BLaER1 (cell line): ENCODE measurements at regions not wholly inside any gene's neighbourhood (a gene's known extent, or its start where the extent isn't known, plus 50 kb on each side); places are given as distances from the start of the nearest gene placed in this dataset.
"Not testable (repeated sequence)": the region's sequence is repeated elsewhere in the genome, so short reads cannot be mapped to it uniquely, and the experiment has no call there.

Experiments used
- H3K27ac ChIP-seq: shearing (Covaris generic); formaldehyde crosslinking; 2 replicates; pipeline ENCODE4 v1.8.1; 2022
- H3K27me3 ChIP-seq: shearing (Covaris generic); formaldehyde crosslinking; 2 replicates; pipeline ENCODE4 v1.8.1; 2022
- H3K36me3 ChIP-seq: shearing (Covaris generic); formaldehyde crosslinking; 2 replicates; pipeline ENCODE4 v1.8.1; 2022
- H3K4me1 ChIP-seq: shearing (Covaris generic); formaldehyde crosslinking; 2 replicates; pipeline ENCODE4 v1.8.1; 2022
- H3K4me2 ChIP-seq: shearing (Covaris generic); formaldehyde crosslinking; 2 replicates; pipeline ENCODE4 v1.8.1; 2022
- H3K4me3 ChIP-seq: shearing (Covaris generic); formaldehyde crosslinking; 2 replicates; pipeline ENCODE4 v1.8.1; 2022
- H3K9ac ChIP-seq: shearing (Covaris generic); formaldehyde crosslinking; 2 replicates; pipeline ENCODE4 v1.8.1; 2022
- H3K9me3 ChIP-seq: shearing (Covaris generic); formaldehyde crosslinking; 2 replicates; pipeline ENCODE4 v1.8.1; 2022
- H4K20me1 ChIP-seq: shearing (Covaris generic); formaldehyde crosslinking; 2 replicates; pipeline ENCODE4 v1.8.1; 2022
- Cebpa-rat ChIP-seq: shearing (Covaris generic); IDR thresholded peaks from 2 replicates; pipeline ENCODE4 v1.8.1; 2022

- H3K27me3 ChIP-seq: no peaks in the 10 kb centered on the region
- TF ChIP-seq Cebpa-rat: no peak
- H3K4me1 ChIP-seq: peaks cover 58% of the 10 kb centered on the region
- H3K9me3 ChIP-seq: peaks cover 25% of the 10 kb centered on the region
- H3K36me3 ChIP-seq: no peaks in the 10 kb centered on the region
- no peak overlapping the region for H3K4me2 ChIP-seq
- H3K27ac ChIP-seq: no peak overlapping the region
- no peak overlapping the region for H3K4me3 ChIP-seq
- H3K9ac ChIP-seq: no peak overlapping the region
- H4K20me1 ChIP-seq: no peaks in the 10 kb centered on the region
Observed at GRCh38 chr21:15208786-15209185, 144.0 kb upstream of the NRIP1 start.

DNA sequence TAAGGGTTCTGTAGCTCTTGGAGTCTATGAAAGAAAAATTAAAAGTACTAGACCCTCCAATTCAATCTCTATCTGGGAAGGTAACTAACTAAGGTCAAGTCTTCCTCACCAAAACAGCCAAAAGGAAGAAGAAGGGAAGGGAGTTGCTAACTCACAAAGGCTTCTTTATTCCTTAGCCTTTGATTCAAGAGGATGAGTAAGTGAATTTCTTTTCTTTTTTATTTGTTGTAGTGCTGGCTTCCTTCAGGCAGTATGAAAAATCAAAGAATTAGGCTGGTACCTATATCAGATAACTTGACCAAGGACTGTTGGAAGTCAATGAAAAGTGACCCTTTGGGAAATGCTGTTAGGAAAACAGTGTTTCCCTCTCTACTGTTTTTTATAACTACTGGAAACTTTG, 144.4 kb upstream of the NRIP1 start:
- TF ChIP-seq Cebpa-rat: no peak
- Histone ChIP-seq H3K4me2 (peak overlapping the region; percentile 74; the same call in 1 of the 2 replicates), H3K4me3 (no peak overlapping the region), H4K20me1 (no peaks in the 10 kb centered on the region), H3K27me3 (no peaks in the 10 kb centered on the region), H3K9me3 (peaks cover 25% of the 10 kb centered on the region), H3K36me3 (no peaks in the 10 kb centered on the region), H3K9ac (no peak overlapping the region), H3K27ac (no peak overlapping the region), H3K4me1 (peaks cover 60% of the 10 kb centered on the region)

- Histone ChIP-seq H3K27me3 (no peaks in the 10 kb centered on the region), H3K27ac (peak overlapping the region; percentile 80), H3K9me3 (peaks cover 25% of the 10 kb centered on the region), H3K36me3 (no peaks in the 10 kb centered on the region), H3K4me3 (no peak overlapping the region), H3K4me2 (peak overlapping the region; percentile 74), H3K4me1 (peaks cover 62% of the 10 kb centered on the region), H4K20me1 (no peaks in the 10 kb centered on the region), H3K9ac (no peak overlapping the region)
- no peak for TF ChIP-seq Cebpa-rat
Observed at GRCh38 chr21:15210235-15210678, 145.5 kb upstream of the NRIP1 start.

DNA sequence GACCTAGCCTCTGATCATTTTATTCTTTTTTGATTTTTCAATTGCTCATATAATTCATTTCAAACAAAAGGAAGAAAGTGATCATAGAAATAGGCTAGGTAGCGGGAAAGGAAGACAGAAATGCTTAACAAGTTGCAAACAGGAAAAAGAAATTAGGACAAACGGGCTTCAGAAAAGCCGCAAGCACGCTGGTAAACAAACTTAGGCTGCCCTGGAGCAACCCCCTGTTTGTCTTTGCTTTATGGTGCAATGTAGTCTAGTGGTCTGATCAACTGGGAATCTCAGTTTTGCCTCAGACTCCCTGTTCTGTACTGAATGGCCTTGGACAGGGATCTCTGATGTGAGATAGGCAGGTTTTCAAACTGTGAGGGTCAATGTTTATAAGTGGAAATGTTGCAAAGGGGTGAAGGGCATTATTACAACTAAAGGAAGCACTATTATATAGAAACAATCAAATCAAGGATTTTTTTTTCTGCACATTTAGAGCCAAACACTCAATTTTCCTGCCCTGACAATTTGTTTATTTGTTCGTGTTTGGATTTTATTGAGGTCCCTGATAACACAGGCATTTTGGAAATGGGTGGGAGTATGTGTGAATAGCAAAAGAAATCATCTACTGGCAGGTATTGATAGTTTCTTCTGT, 146.8 kb upstream of the NRIP1 start:
- Histone ChIP-seq H3K27me3 (no peaks in the 10 kb centered on the region), H4K20me1 (no peaks in the 10 kb centered on the region), H3K9me3 (peaks cover 25% of the 10 kb centered on the region), H3K4me1 (peaks cover 62% of the 10 kb centered on the region), H3K27ac (peak overlapping the region; percentile 80), H3K36me3 (no peaks in the 10 kb centered on the region), H3K4me2 (peak overlapping the region; percentile 74), H3K4me3 (peak overlapping the region; percentile 23; the same call in 1 of the 2 replicates), H3K9ac (peak overlapping the region; percentile 63)
- TF ChIP-seq Cebpa-rat: no peak

DNA sequence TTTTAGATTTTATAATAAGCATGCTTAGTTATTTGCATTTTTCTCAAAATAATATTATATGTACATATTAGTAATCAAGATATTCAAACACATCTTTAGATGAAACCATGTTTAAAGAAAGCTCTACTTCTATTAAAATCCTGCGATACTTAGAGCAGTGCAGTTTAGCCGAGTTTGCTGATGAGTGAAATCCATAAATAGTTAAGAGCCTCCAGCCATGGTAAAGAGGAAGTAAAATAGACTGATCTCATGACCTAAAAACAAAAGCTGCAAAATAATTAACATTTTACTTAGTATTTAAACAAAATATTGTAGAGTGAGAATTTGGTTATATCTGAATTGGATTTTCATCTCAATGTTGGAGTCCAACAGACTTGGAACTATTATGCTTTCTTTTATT, 147.4 kb upstream of the NRIP1 start:
- H3K4me2 ChIP-seq: peak overlapping the region; percentile 74
- H3K4me1 ChIP-seq: peaks cover 62% of the 10 kb centered on the region
- H4K20me1 ChIP-seq: no peaks in the 10 kb centered on the region
- H3K27ac ChIP-seq: peak overlapping the region; percentile 80
- H3K9ac ChIP-seq: no peak overlapping the region
- H3K27me3 ChIP-seq: no peaks in the 10 kb centered on the region
- H3K36me3 ChIP-seq: no peaks in the 10 kb centered on the region
- peaks cover 21% of the 10 kb centered on the region for H3K9me3 ChIP-seq
- no peak for TF ChIP-seq Cebpa-rat
- H3K4me3 ChIP-seq: peak overlapping the region; percentile 23; the same call in 1 of the 2 replicates

GRCh38 chr21:15218476-15218875, 153.7 kb upstream of the NRIP1 start:
- H3K27ac ChIP-seq, H3K9me3 ChIP-seq, H3K27me3 ChIP-seq, H3K4me3 ChIP-seq, H3K36me3 ChIP-seq, H3K4me2 ChIP-seq, H3K9ac ChIP-seq, H4K20me1 ChIP-seq: not testable (repeated sequence)
- peaks cover 35% of the 10 kb centered on the region for H3K4me1 ChIP-seq

DNA sequence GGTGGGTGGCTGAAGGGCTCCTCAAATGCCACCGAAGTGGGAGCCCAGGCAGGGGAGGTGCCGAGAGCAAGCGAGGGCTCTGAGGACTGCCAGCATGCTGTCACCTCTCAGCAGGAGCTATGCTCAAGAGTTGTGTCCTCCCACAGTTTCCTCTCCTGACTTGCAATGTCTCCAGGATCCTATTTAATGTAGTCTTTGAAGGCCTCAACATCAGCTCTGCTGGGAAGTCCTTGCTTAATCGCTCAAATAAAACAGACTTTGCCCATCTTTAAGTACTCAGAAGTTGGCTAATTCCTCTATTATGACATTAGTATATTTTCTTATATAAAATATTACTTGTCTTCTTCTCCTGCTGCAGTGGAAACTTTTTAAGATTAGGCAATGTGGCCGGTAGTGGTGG, 154.2 kb upstream of the NRIP1 start:
- H3K27ac ChIP-seq: no peak overlapping the region
- H3K4me1 ChIP-seq: peaks cover 30% of the 10 kb centered on the region
- H3K27me3 ChIP-seq: no peaks in the 10 kb centered on the region
- TF ChIP-seq Cebpa-rat: no peak
- no peaks in the 10 kb centered on the region for H3K9me3 ChIP-seq
- H3K4me3 ChIP-seq: no peak overlapping the region
- H4K20me1 ChIP-seq: no peaks in the 10 kb centered on the region
- no peak overlapping the region for H3K9ac ChIP-seq
- no peaks in the 10 kb centered on the region for H3K36me3 ChIP-seq
- no peak overlapping the region for H3K4me2 ChIP-seq

- H3K27me3 ChIP-seq: no peaks in the 10 kb centered on the region
- peak overlapping the region; percentile 52 for H3K4me2 ChIP-seq
- no peak overlapping the region for H3K4me3 ChIP-seq
- peak overlapping the region; percentile 7; the same call in 1 of the 2 replicates for H3K27ac ChIP-seq
- no peak for TF ChIP-seq Cebpa-rat
- no peaks in the 10 kb centered on the region for H3K36me3 ChIP-seq
- H4K20me1 ChIP-seq: no peaks in the 10 kb centered on the region
- no peak overlapping the region for H3K9ac ChIP-seq
- peaks cover 23% of the 10 kb centered on the region for H3K4me1 ChIP-seq
- 0 out of 2 replicates have a peak, but pooled peaks cover 8% of the 10 kb centered on the region for H3K9me3 ChIP-seq
Observed at GRCh38 chr21:15219894-15220293, 155.1 kb upstream of the NRIP1 start.

DNA sequence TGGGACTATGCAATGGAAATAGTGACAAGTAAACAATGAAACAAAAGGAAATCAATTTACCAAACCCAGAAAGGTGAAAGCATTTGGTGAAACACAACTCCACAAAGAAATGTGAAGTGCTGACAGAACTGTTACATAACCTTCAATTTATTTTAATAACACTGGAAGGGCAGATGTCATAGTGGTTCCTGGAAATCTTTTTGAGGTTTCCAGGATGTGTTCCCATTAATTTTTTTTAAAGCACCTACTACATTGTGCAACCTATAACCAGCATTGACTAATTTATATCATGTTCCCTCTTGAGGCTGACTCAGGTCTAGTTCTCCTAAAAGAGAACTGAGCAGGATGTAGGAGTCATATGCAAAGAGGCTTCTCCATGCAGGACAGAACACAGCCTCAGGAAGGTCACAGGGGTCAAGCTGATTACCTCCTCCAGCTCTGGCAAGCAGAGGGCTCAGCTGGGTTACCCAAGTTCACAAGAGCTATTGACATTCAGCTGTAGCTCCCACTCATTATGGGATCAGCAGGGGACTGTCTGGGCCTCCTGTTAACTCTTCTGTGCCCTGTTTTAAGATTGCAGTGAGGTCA, 157.1 kb upstream of the NRIP1 start:
- Histone ChIP-seq H3K27me3 (no peaks in the 10 kb centered on the region), H3K27ac (no peak overlapping the region), H3K4me1 (peaks cover 23% of the 10 kb centered on the region), H4K20me1 (no peaks in the 10 kb centered on the region), H3K4me3 (no peak overlapping the region), H3K9ac (no peak overlapping the region), H3K4me2 (no peak overlapping the region), H3K36me3 (no peaks in the 10 kb centered on the region), H3K9me3 (0 out of 2 replicates have a peak, but pooled peaks cover 8% of the 10 kb centered on the region)
- no peak for TF ChIP-seq Cebpa-rat

DNA sequence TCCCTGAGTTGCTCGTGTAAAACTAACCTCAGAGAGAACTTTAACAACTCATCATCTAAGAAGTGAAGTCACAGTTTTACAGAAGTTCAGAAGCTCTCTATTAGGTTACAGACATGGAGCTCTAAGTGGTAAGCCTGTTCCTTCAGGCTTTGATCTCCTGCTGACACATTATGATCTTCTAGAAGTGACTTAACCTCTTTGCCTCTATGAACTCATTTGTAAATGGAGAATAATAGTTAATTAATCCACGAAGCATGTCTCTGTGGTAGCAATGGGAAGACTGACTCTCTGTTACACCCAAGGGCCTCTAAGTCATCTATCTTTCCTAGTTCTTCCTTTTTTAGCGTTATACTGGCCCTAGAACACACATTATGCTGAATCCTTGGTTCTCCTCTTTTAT, 157.9 kb upstream of the NRIP1 start:
- Histone ChIP-seq H3K27ac (no peak overlapping the region), H3K27me3 (no peaks in the 10 kb centered on the region), H3K4me3 (no peak overlapping the region), H3K9me3 (0 out of 2 replicates have a peak, but pooled peaks cover 8% of the 10 kb centered on the region), H3K9ac (no peak overlapping the region), H3K4me1 (peaks cover 23% of the 10 kb centered on the region), H4K20me1 (no peaks in the 10 kb centered on the region), H3K4me2 (no peak overlapping the region), H3K36me3 (no peaks in the 10 kb centered on the region)
- TF ChIP-seq Cebpa-rat: no peak
